WTC11 (cell line): ENCODE measurements at regions not wholly inside any gene's neighbourhood (a gene's known extent, or its start where the extent isn't known, plus 50 kb on each side); places are given as distances from the start of the nearest gene placed in this dataset.

Source experiments
- ATAC-seq: fragments of 200-7000 bp; cut with Tn5 transposase; 2 replicates; pipeline ENCODE4 v1.10.0; 2021; ENCODE audit warnings: mild to moderate bottlenecking, moderate library complexity
- CTCF ChIA-PET: fragments of 300-600 bp; sonication (Branson Sonifier 250); formaldehyde crosslinking; loops from one replicate; lab custom pipeline; 2021; ENCODE audit warnings: antibody characterized with exemption; lab: Charles Lee
- POLR2A ChIA-PET: fragments of 350-600 bp; sonication (Branson Sonifier 250); formaldehyde crosslinking; loops from one replicate; lab custom pipeline; 2021; ENCODE audit warnings: antibody characterized with exemption; lab: Charles Lee
- DNase-seq: peaks from one replicate; pipeline ENCODE4 v3.0.0; 2021; ENCODE audit warnings: low spot score
- H3K27ac Mint-ChIP-seq: 2 replicates; pipeline ENCODE4 v1.8.0; 2021; ENCODE audit warnings: mixed read lengths
- H3K27me3 Mint-ChIP-seq: 2 replicates; pipeline ENCODE4 v1.8.0; 2021; ENCODE audit warnings: low read depth, mild to moderate bottlenecking, moderate library complexity, mixed read lengths
- H3K36me3 Mint-ChIP-seq: 2 replicates; pipeline ENCODE4 v1.8.0; 2021; ENCODE audit warnings: mixed read lengths
- H3K4me1 Mint-ChIP-seq: 2 replicates; pipeline ENCODE4 v1.8.0; 2022; ENCODE audit warnings: mixed read lengths
- H3K4me3 Mint-ChIP-seq: 2 replicates; pipeline ENCODE4 v1.8.0; 2021; ENCODE audit warnings: mild to moderate bottlenecking, moderate library complexity, mixed read lengths
- H3K9me3 Mint-ChIP-seq: 2 replicates; pipeline ENCODE4 v1.8.0; 2021; ENCODE audit warnings: mixed read lengths
- AR ChIP-seq: fragments of 250-450 bp; sonication (Bioruptor Pico); IDR thresholded peaks from 2 replicates; pipeline ENCODE4 v1.9.0; 2021; ENCODE audit warnings: mild to moderate bottlenecking
- CREM ChIP-seq: sonication (generic); formaldehyde crosslinking; IDR thresholded peaks from 2 replicates; pipeline ENCODE4 v1.8.1; 2022; ENCODE audit warnings: mild to moderate bottlenecking, missing genetic modification reagents, moderate library complexity
- ESRRA ChIP-seq: sonication (generic); formaldehyde crosslinking; IDR thresholded peaks from 2 replicates; pipeline ENCODE4 v1.8.1; 2022; ENCODE audit warnings: mild to moderate bottlenecking, missing genetic modification reagents, borderline replicate concordance
- FOXJ3 ChIP-seq: sonication (generic); formaldehyde crosslinking; IDR thresholded peaks from 2 replicates; pipeline ENCODE4 v1.9.0; 2021; ENCODE audit warnings: missing genetic modification reagents, mild to moderate bottlenecking, borderline replicate concordance
- FOXP1 ChIP-seq: sonication (generic); formaldehyde crosslinking; IDR thresholded peaks from 2 replicates; pipeline ENCODE4 v1.8.0; 2022; ENCODE audit warnings: missing genetic modification reagents, mild to moderate bottlenecking, moderate library complexity, borderline replicate concordance
- HMGA2 ChIP-seq: fragments of 250-450 bp; sonication (Bioruptor Pico); IDR thresholded peaks from 2 replicates; pipeline ENCODE4 v1.4.0; 2021; ENCODE audit warnings: mild to moderate bottlenecking, moderate library complexity
- MXD4 ChIP-seq: fragments of 250-450 bp; sonication (Bioruptor Pico); IDR thresholded peaks from 2 replicates; pipeline ENCODE4 v1.8.0; 2021; ENCODE audit warnings: mild to moderate bottlenecking, moderate library complexity, borderline replicate concordance
- NFATC4 ChIP-seq: fragments of 250-450 bp; sonication (Bioruptor Pico); IDR thresholded peaks from 2 replicates; pipeline ENCODE4 v1.9.0; 2021; ENCODE audit warnings: mild to moderate bottlenecking
- NR1H2 ChIP-seq: sonication (generic); formaldehyde crosslinking; IDR thresholded peaks from 2 replicates; pipeline ENCODE4 v1.9.0; 2021; ENCODE audit warnings: mild to moderate bottlenecking, moderate library complexity, missing genetic modification reagents
- STAT6 ChIP-seq: sonication (generic); formaldehyde crosslinking; conservative IDR thresholded peaks from 2 replicates; pipeline ENCODE4 v1.8.1; 2023; ENCODE audit warnings: mild to moderate bottlenecking, low read depth, missing genetic modification reagents, moderate library complexity
- TP53 ChIP-seq: sonication (generic); formaldehyde crosslinking; IDR thresholded peaks from 2 replicates; pipeline ENCODE4 v1.8.1; 2023; ENCODE audit warnings: mild to moderate bottlenecking, missing genetic modification reagents
- ZBTB21 ChIP-seq: sonication (generic); formaldehyde crosslinking; IDR thresholded peaks from 2 replicates; pipeline ENCODE4 v1.8.1; 2023; ENCODE audit warnings: mild to moderate bottlenecking, missing genetic modification reagents, borderline replicate concordance
- ZNF121 ChIP-seq: sonication (generic); formaldehyde crosslinking; IDR thresholded peaks from 2 replicates; pipeline ENCODE4 v1.8.0; 2023; ENCODE audit warnings: missing genetic modification reagents
- ZNF138 ChIP-seq: sonication (generic); formaldehyde crosslinking; conservative IDR thresholded peaks from 2 replicates; pipeline ENCODE4 v1.8.1; 2022; ENCODE audit warnings: mild to moderate bottlenecking, moderate library complexity, missing genetic modification reagents
- ZNF396 ChIP-seq: fragments of 250-450 bp; sonication (Bioruptor Pico); IDR thresholded peaks from 2 replicates; pipeline ENCODE4 v1.8.0; 2021; ENCODE audit warnings: mild to moderate bottlenecking, moderate library complexity, borderline replicate concordance
- ZNF532 ChIP-seq: fragments of 250-450 bp; sonication (Bioruptor Pico); IDR thresholded peaks from 2 replicates; pipeline ENCODE4 v1.9.0; 2021; ENCODE audit warnings: mild to moderate bottlenecking, borderline replicate concordance
- ZNF671 ChIP-seq: fragments of 250-450 bp; sonication (Bioruptor Pico); IDR thresholded peaks from 2 replicates; pipeline ENCODE4 v1.8.0; 2021; ENCODE audit warnings: mild to moderate bottlenecking
- TF ChIP-seq, protein P1 (sequence below): sonication (generic); formaldehyde crosslinking; IDR thresholded peaks from 2 replicates; pipeline ENCODE4 v1.8.0; 2022; ENCODE audit warnings: mild to moderate bottlenecking, missing genetic modification reagents

GRCh38 chr9:13367784-13368183 lies 88.3 kb upstream of the MPDZ start (continued):
- TF ChIP-seq STAT6 (CRISPR knock-in tag) (no peak), ZNF138 (no peak), ZNF121 (CRISPR knock-in tag) (no peak), TP53 (CRISPR knock-in tag) (no peak), ZNF671 (CRISPR knock-in tag) (no peak), AR (CRISPR knock-in tag) (no peak), FOXJ3 (CRISPR knock-in tag) (no peak), NFATC4 (CRISPR knock-in tag) (no peak)

GRCh38 chr9:13364271-13365000 lies 84.9 kb upstream of the MPDZ start:
- H3K36me3 Mint-ChIP-seq, result no peaks in the 10 kb centered on the region
- ATAC-seq (no peak), DNase-seq (no peak)
- H3K4me1 Mint-ChIP-seq, result peaks cover 38% of the 10 kb centered on the region
- 0 out of 2 replicates have a peak, but pooled peaks cover 7% of the 10 kb centered on the region for H3K27me3 Mint-ChIP-seq
- no peak overlapping the region for H3K4me3 Mint-ChIP-seq
- no peak for TF ChIP-seq ESRRA
- TF ChIP-seq ZNF138, result no peak
- no peak for TF ChIP-seq MXD4 (CRISPR knock-in tag)
- no peak for TF ChIP-seq ZNF532 (CRISPR knock-in tag)
- no peak for TF ChIP-seq NFATC4 (CRISPR knock-in tag)
- no peak for TF ChIP-seq HMGA2 (CRISPR knock-in tag)
- TF ChIP-seq FOXP1 (CRISPR knock-in tag), result no peak
- no peak for TF ChIP-seq ZBTB21 (CRISPR knock-in tag)
- TF ChIP-seq CREM, result no peak
- TF ChIP-seq ZNF396, result no peak
- no peak for TF ChIP-seq ZNF121 (CRISPR knock-in tag)
- TF ChIP-seq, protein P1, sequence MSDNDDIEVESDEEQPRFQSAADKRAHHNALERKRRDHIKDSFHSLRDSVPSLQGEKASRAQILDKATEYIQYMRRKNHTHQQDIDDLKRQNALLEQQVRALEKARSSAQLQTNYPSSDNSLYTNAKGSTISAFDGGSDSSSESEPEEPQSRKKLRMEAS (CRISPR knock-in tag), result no peak
- TF ChIP-seq NR1H2 (CRISPR knock-in tag), result no peak
- H3K9me3 Mint-ChIP-seq, result no peaks in the 10 kb centered on the region
- no peak overlapping the region for H3K27ac Mint-ChIP-seq
- POLR2A ChIA-PET, result interaction anchor here (0.6 kb wide), 1 partner anchor 70 kb away, joined by 3 read pairs; no protein-coding TSS in a partner anchor
- CTCF ChIA-PET, result no interaction called here
